HG03469 (cell line): ENCODE measurements at regions not wholly inside any gene's neighbourhood (a gene's known extent, or its start where the extent isn't known, plus 50 kb on each side); places are given as distances from the start of the nearest gene placed in this dataset.
"Not testable (repeated sequence)": the region's sequence is repeated elsewhere in the genome, so short reads cannot be mapped to it uniquely, and the experiment has no call there.

ENCODE experiments used
- ATAC-seq: cut with Tn5 transposase; IDR thresholded peaks from one replicate; pipeline ENCODE4 v1.9.1; 2021; ENCODE audit warnings: mild to moderate bottlenecking, moderate library complexity, moderate number of reproducible peaks; ENCODE audit not compliant: unreplicated experiment

- ATAC-seq: no peak
Measured at GRCh38 chr7:21300692-21301091, 127.2 kb upstream of the SP4 start.

- ATAC-seq: no peak
Measured at GRCh38 chr7:21304808-21305375, 123.0 kb upstream of the SP4 start.

GRCh38 chr7:21305455-21306235, 122.2 kb upstream of the SP4 start:
- ATAC-seq: peak; percentile 53

GRCh38 chr7:21314954-21315353, 112.9 kb upstream of the SP4 start:
- ATAC-seq: no peak

GRCh38 chr7:21317966-21318915, 109.6 kb upstream of the SP4 start:
- no peak for ATAC-seq

- no peak for ATAC-seq
Measured at GRCh38 chr7:21318916-21319270, 109.0 kb upstream of the SP4 start.

- no peak for ATAC-seq
Measured at GRCh38 chr7:21326241-21326640, 101.6 kb upstream of the SP4 start.

GRCh38 chr7:21326921-21327320, 101.0 kb upstream of the SP4 start:
- ATAC-seq: no peak

GRCh38 chr7:21327422-21328409, 100.2 kb upstream of the SP4 start:
- ATAC-seq: no peak

- no peak for ATAC-seq
Measured at GRCh38 chr7:21330462-21331178, 97.3 kb upstream of the SP4 start.

- ATAC-seq: no peak
Measured at GRCh38 chr7:21334906-21335305, 93.0 kb upstream of the SP4 start.

- ATAC-seq: no peak
Measured at GRCh38 chr7:21336743-21337142, 91.1 kb upstream of the SP4 start.

- ATAC-seq: no peak
Measured at GRCh38 chr7:21338728-21339164, 89.1 kb upstream of the SP4 start.

- ATAC-seq: not testable (repeated sequence)
Measured at GRCh38 chr7:21344900-21345299, 83.0 kb upstream of the SP4 start.

- ATAC-seq: no peak
Measured at GRCh38 chr7:21345361-21345760, 82.5 kb upstream of the SP4 start.

GRCh38 chr7:21346297-21346696, 81.6 kb upstream of the SP4 start:
- no peak for ATAC-seq

- ATAC-seq: peak; percentile 77
Measured at GRCh38 chr7:21352540-21353387, 75.1 kb upstream of the SP4 start.

- ATAC-seq: no peak
Measured at GRCh38 chr7:21353388-21353780, 74.5 kb upstream of the SP4 start.

GRCh38 chr7:21354284-21354683, 73.6 kb upstream of the SP4 start:
- ATAC-seq: no peak
